H1 (cell line): ENCODE measurements at regions not wholly inside any gene's neighbourhood (a gene's known extent, or its start where the extent isn't known, plus 50 kb on each side); places are given as distances from the start of the nearest gene placed in this dataset.

ENCODE experiments used
- CTCF ChIA-PET: fragments of 300-600 bp; sonication (Branson Sonifier 250); formaldehyde crosslinking; loops from one replicate; lab custom pipeline; 2021; ENCODE audit not compliant: partially characterized antibody; lab: Charles Lee
- POLR2A ChIA-PET: fragments of 300-600 bp; sonication (Branson Sonifier 250); formaldehyde crosslinking; loops from one replicate; lab custom pipeline; 2021; ENCODE audit warnings: inconsistent platforms; ENCODE audit not compliant: partially characterized antibody; lab: Charles Lee
- DNase-seq, 2 experiments: peaks; one replicate each; pipeline versions ENCODE4 v3.0.0 to v3.0.0-alpha.2; 2010 to 2022; ENCODE audit warnings: low spot score in 2 of 2, low read depth in 1 of 2, mixed read lengths in 1 of 2
- FAIRE-seq: peaks from 2 replicates; lab custom pipeline; 2011; peaks lifted over from hg19 to GRCh38; lab: Jason Lieb, UNC
- H2AFZ ChIP-seq: 2 replicates; pipeline ENCODE4 v1.8.1; 2012; ENCODE audit warnings: low read length, inconsistent platforms
- H2AK5ac ChIP-seq: 2 replicates; pipeline ENCODE4 v1.6.1; 2013; ENCODE audit warnings: low read depth, low read length
- H2BK120ac ChIP-seq: replicated peaks from 2 replicates; pipeline ENCODE3; 2013; ENCODE audit warnings: low read depth, low read length, inconsistent platforms
- H2BK12ac ChIP-seq: 2 replicates; pipeline ENCODE4 v1.6.1; 2013; ENCODE audit warnings: low read depth, low read length
- H2BK15ac ChIP-seq: 2 replicates; pipeline ENCODE4 v1.6.1; 2013; ENCODE audit warnings: low read length
- H2BK20ac ChIP-seq: 2 replicates; pipeline ENCODE4 v1.6.1; 2013; ENCODE audit warnings: low read length
- H2BK5ac ChIP-seq: 2 replicates; pipeline ENCODE4 v1.6.1; 2013; ENCODE audit warnings: low read depth, low read length
- H3K14ac ChIP-seq: 2 replicates; pipeline ENCODE4 v1.6.1; 2013; ENCODE audit warnings: inconsistent platforms; ENCODE audit not compliant: insufficient read length
- H3K18ac ChIP-seq: 2 replicates; pipeline ENCODE4 v1.6.1; 2013; ENCODE audit warnings: low read length; ENCODE audit errors: extremely low read depth
- H3K23ac ChIP-seq: 2 replicates; pipeline ENCODE4 v1.6.1; 2013; ENCODE audit warnings: inconsistent platforms; ENCODE audit not compliant: insufficient read length
- H3K23me2 ChIP-seq: 2 replicates; pipeline ENCODE4 v1.6.1; 2013; ENCODE audit warnings: low read depth, low read length
- H3K27ac ChIP-seq: 2 replicates; pipeline ENCODE4 v1.6.1; 2011; ENCODE audit warnings: low read depth, low read length, inconsistent platforms
- H3K27me3 ChIP-seq, 4 experiments: replicated peaks in 1 of 4; 1 replicate in 1 of 4; 2 replicates in 3 of 4; pipeline versions ENCODE4 v1.6.1 to v1.8.1; 2011 to 2013; ENCODE audit warnings: low read length in 3 of 4, mild to moderate bottlenecking in 3 of 4, inconsistent platforms in 2 of 4, mixed read lengths in 2 of 4, moderate library complexity in 1 of 4; ENCODE audit not compliant: control insufficient read depth in 3 of 4, insufficient read depth in 3 of 4; ENCODE audit errors: extremely low read depth in 1 of 4
- H3K36me3 ChIP-seq, 4 experiments: 2 replicates each; pipeline versions ENCODE4 v1.6.1 to v1.8.1; 2011 to 2013; ENCODE audit warnings: mild to moderate bottlenecking in 4 of 4, low read length in 3 of 4, moderate library complexity in 2 of 4, control low read depth in 1 of 4, inconsistent platforms in 1 of 4; ENCODE audit not compliant: insufficient read depth in 4 of 4, control insufficient read depth in 2 of 4
- H3K4ac ChIP-seq: replicated peaks from 2 replicates; pipeline ENCODE3; 2013; ENCODE audit warnings: low read length, low read depth, mixed read lengths, inconsistent platforms; ENCODE audit not compliant: insufficient read length
- H3K4me1 ChIP-seq, 4 experiments: replicated peaks in 1 of 4; 1 replicate in 1 of 4; 2 replicates in 3 of 4; pipeline versions ENCODE4 v1.6.1 to v1.8.1; 2011 to 2013; ENCODE audit warnings: low read length in 3 of 4, inconsistent platforms in 2 of 4, mixed read lengths in 1 of 4; ENCODE audit not compliant: insufficient read depth in 4 of 4, control insufficient read depth in 3 of 4
- H3K4me2 ChIP-seq, 2 experiments: 2 replicates each; pipeline versions ENCODE4 v1.6.1 to v1.8.1; 2011 to 2013; ENCODE audit warnings: low read depth in 2 of 2, low read length in 2 of 2, control low read depth in 1 of 2, inconsistent platforms in 1 of 2, mild to moderate bottlenecking in 1 of 2; ENCODE audit not compliant: insufficient read depth in 1 of 2
- H3K4me3 ChIP-seq, 4 experiments: fragments of 200-600, 300-600 bp in 1 of 4; sonication (generic), shearing (Covaris generic), sonication (Bioruptor Twin) in 1 of 4; 2 replicates each; pipeline versions ENCODE4 v1.5.1 to v1.8.1; 2011 to 2016; ENCODE audit warnings: low read length in 4 of 4, low read depth in 3 of 4, control low read depth in 2 of 4, inconsistent platforms in 2 of 4, mild to moderate bottlenecking in 2 of 4, mixed read lengths in 1 of 4, moderate library complexity in 1 of 4; ENCODE audit not compliant: insufficient read depth in 2 of 4; ENCODE audit errors: extremely low read depth in 1 of 4
- H3K56ac ChIP-seq: replicated peaks from 2 replicates; pipeline ENCODE3; 2013; ENCODE audit warnings: low read depth, mild to moderate bottlenecking, mixed read lengths, low read length, inconsistent platforms; ENCODE audit not compliant: insufficient read length
- H3K79me1 ChIP-seq: 2 replicates; pipeline ENCODE4 v1.6.1; 2013; ENCODE audit warnings: low read depth, low read length, control low read depth
- H3K79me2 ChIP-seq, 2 experiments: 2 replicates each; pipeline versions ENCODE4 v1.6.1 to v1.8.1; 2012 to 2013; ENCODE audit warnings: low read length in 2 of 2, mild to moderate bottlenecking in 2 of 2, inconsistent platforms in 1 of 2; ENCODE audit not compliant: insufficient read depth in 2 of 2, control insufficient read depth in 1 of 2
- H3K9ac ChIP-seq, 4 experiments: replicated peaks in 1 of 4; 1 replicate in 1 of 4; 2 replicates in 3 of 4; pipeline versions ENCODE4 v1.6.1 to v1.8.1; 2011 to 2013; ENCODE audit warnings: low read depth in 3 of 4, low read length in 3 of 4, control low read depth in 2 of 4, mild to moderate bottlenecking in 2 of 4, moderate library complexity in 2 of 4, inconsistent platforms in 1 of 4; ENCODE audit errors: extremely low read depth in 1 of 4
- H3K9me3 ChIP-seq, 2 experiments: 2 replicates each; pipeline versions ENCODE4 v1.6.1 to v1.8.1; 2012 to 2013; ENCODE audit warnings: mild to moderate bottlenecking in 2 of 2, moderate library complexity in 2 of 2, control low read depth in 1 of 2, inconsistent platforms in 1 of 2, low read depth in 1 of 2, low read length in 1 of 2, mixed read lengths in 1 of 2; ENCODE audit not compliant: insufficient read depth in 2 of 2
- H4K20me1 ChIP-seq, 2 experiments: replicated peaks in 1 of 2; 2 replicates each; pipeline versions ENCODE3 to v1.8.1; 2011 to 2013; ENCODE audit warnings: inconsistent platforms in 2 of 2, low read length in 2 of 2, mild to moderate bottlenecking in 1 of 2; ENCODE audit not compliant: insufficient read depth in 2 of 2, control insufficient read depth in 1 of 2
- H4K5ac ChIP-seq: 2 replicates; pipeline ENCODE4 v1.6.1; 2013; ENCODE audit warnings: low read length, low read depth, mixed read lengths, inconsistent platforms; ENCODE audit not compliant: insufficient read length
- H4K8ac ChIP-seq: 2 replicates; pipeline ENCODE4 v1.8.0; 2013; ENCODE audit warnings: mild to moderate bottlenecking, moderate library complexity, low read length, inconsistent platforms; ENCODE audit not compliant: insufficient read depth; ENCODE audit errors: extremely low read depth
- H4K91ac ChIP-seq: replicated peaks from 2 replicates; pipeline ENCODE3; 2013; ENCODE audit warnings: low read length, mixed read lengths, inconsistent platforms; ENCODE audit not compliant: insufficient read length
- BACH1 ChIP-seq: IDR thresholded peaks from 2 replicates; pipeline ENCODE4 v1.6.1; 2012; ENCODE audit warnings: low read length, improper control_type of control experiment
- CBX8 ChIP-seq: fragments of 300-800, 300-1000 bp; sonication (generic); IDR thresholded peaks from 2 replicates; pipeline ENCODE4 v1.7.1; 2016; ENCODE audit warnings: low read depth, low read length, borderline replicate concordance
- CHD1 ChIP-seq: IDR thresholded peaks from 2 replicates; pipeline ENCODE4 v1.6.1; 2012; ENCODE audit warnings: low read depth, low read length, improper control_type of control experiment
- CTBP2 ChIP-seq: IDR thresholded peaks from 2 replicates; pipeline ENCODE4 v1.7.0; 2011; ENCODE audit warnings: borderline replicate concordance, mild to moderate bottlenecking, moderate library complexity, mixed read lengths, low read length; ENCODE audit not compliant: insufficient read depth, insufficient read length
- EP300 ChIP-seq, 2 experiments: IDR thresholded peaks; 1 replicate in 1 of 2; 2 replicates in 1 of 2; pipeline ENCODE4 v1.6.1; 2011 to 2012; ENCODE audit warnings: low read depth in 2 of 2, low read length in 2 of 2, mild to moderate bottlenecking in 2 of 2, borderline replicate concordance in 1 of 2, inconsistent platforms in 1 of 2, moderate library complexity in 1 of 2
- ZNF274 ChIP-seq: IDR thresholded peaks from 2 replicates; pipeline ENCODE4 v1.7.0; 2012; ENCODE audit warnings: low read length, borderline replicate concordance; ENCODE audit errors: extremely low read depth
- WGBS, 2 experiments: shearing (Covaris generic) in 1 of 2; methylation state at CpG; one replicate each; pipeline versions ENCODE4 v1.1.6 to v1.1.7; 2013 to 2015; ENCODE audit warnings: low lambda C conversion rate in 2 of 2, mixed read lengths in 2 of 2, inconsistent platforms in 1 of 2, low coverage in 1 of 2, missing lambda C conversion rate in 1 of 2; ENCODE audit not compliant: insufficient replicate concordance in 2 of 2, insufficient coverage in 1 of 2, insufficient read length in 1 of 2; ENCODE audit errors: extremely low coverage in 1 of 2, missing lambda C conversion rate in 1 of 2; 5-methylcytosine and 5-hydroxymethylcytosine counted together

GRCh38 chr1:229119876-229120275, 151.0 kb upstream of the RAB4A start:
- Histone ChIP-seq H3K14ac (no peak overlapping the region), H2AFZ (no peak overlapping the region), H3K23ac (no peak overlapping the region), H4K20me1 (peaks cover 0 to 2% of the 10 kb centered on the region in 2 experiments), H3K79me2 (no peaks in the 10 kb centered on the region), H3K18ac (no peak overlapping the region), H4K8ac (no peak overlapping the region), H3K4me2 (no peak overlapping the region), H3K9me3 (no peaks in the 10 kb centered on the region), H4K91ac (no peak overlapping the region), H3K27me3 (peaks cover 0 to 4% (median 1%) of the 10 kb centered on the region in 4 experiments; a peak in 3 of 7 replicates), H3K4me3 (no peak overlapping the region), H4K5ac (no peak overlapping the region), H3K27ac (no peak overlapping the region), H3K36me3 (no peaks in the 10 kb centered on the region), H3K4me1 (peaks cover 0 to under 1% (median under 1%) of the 10 kb centered on the region in 4 experiments; a peak in 2 of 7 replicates), H2BK15ac (no peak overlapping the region), H3K79me1 (no peaks in the 10 kb centered on the region; the same call in 1 of the 2 replicates), H2BK120ac (no peak overlapping the region), H2BK12ac (no peak overlapping the region), H2AK5ac (no peak overlapping the region), H3K56ac (no peak overlapping the region), H2BK20ac (no peak overlapping the region), H3K23me2 (no peaks in the 10 kb centered on the region), H2BK5ac (no peak overlapping the region), H3K4ac (no peak overlapping the region), H3K9ac (no peak overlapping the region)
- FAIRE-seq, result no peak
- WGBS, 2 experiments, result 90% methylated on average over 8 of the region's 8 CpGs; no CpG with 5 or more reads in 1 of the 2 experiments
- CTCF ChIA-PET, result interaction anchor here (1.0 kb wide), 1 partner anchor 11 kb away, joined by 3 read pairs; no protein-coding TSS in a partner anchor
- POLR2A ChIA-PET, result no interaction called here
- no peak for DNase-seq
- TF ChIP-seq EP300 (IDR thresholded peaks at IDR 0.05; ENCODE audit: borderline replicate concordance in 1 of 2, low read depth in 2 of 2, low read length in 2 of 2), result no peak
- no peak for TF ChIP-seq ZNF274
- TF ChIP-seq CHD1, result no peak
- TF ChIP-seq CBX8, result no peak
- no peak for TF ChIP-seq CTBP2
- TF ChIP-seq BACH1, result no peak
